Uterus (tissue), 2 donors: ENCODE measurements at regions not wholly inside any gene's neighbourhood (a gene's known extent, or its start where the extent isn't known, plus 50 kb on each side); places are given as distances from the start of the nearest gene placed in this dataset.

Experiments used
- POLR2A ChIP-seq, 2 donors: fragments of 450-650 bp; IDR thresholded peaks; one replicate each; pipeline ENCODE4 v1.6.1; 2016; ENCODE audit warnings: antibody characterized with exemption in 2 of 2, mild to moderate bottlenecking in 1 of 2, moderate library complexity in 1 of 2
- TF ChIP-seq, protein P1 (sequence below), 4 experiments: fragments of 200-600 bp in 2 of 4; fragments of 450-650 bp in 2 of 4; sonication (generic) in 2 of 4; IDR thresholded peaks; one replicate each; pipeline ENCODE4 v1.5.1; 2016 to 2019; ENCODE audit warnings: antibody characterized with exemption in 4 of 4, mild to moderate bottlenecking in 2 of 4, moderate library complexity in 1 of 4

DNA sequence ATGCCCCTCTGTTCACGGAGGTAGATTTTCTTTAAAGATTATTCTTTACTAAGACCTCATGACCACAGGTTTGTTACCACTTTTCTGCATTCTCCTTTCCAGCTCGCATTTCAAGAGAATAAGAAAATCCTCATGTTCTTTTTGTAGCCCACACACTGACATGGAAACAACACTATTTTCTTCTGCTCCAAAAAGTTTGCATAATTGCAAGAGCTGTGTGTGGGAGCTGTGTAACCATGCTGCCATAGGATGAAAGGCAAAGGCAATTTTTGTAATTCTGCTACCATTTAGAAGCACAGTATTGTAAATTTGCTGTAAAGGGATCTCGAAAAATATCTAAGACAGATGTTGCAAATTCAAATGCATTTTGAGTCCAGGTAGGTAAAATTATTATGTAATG is 302.4 kb upstream of the EMCN start:
- no peak for TF ChIP-seq POLR2A (IDR thresholded peaks at IDR 0.05)
- TF ChIP-seq, protein P1, sequence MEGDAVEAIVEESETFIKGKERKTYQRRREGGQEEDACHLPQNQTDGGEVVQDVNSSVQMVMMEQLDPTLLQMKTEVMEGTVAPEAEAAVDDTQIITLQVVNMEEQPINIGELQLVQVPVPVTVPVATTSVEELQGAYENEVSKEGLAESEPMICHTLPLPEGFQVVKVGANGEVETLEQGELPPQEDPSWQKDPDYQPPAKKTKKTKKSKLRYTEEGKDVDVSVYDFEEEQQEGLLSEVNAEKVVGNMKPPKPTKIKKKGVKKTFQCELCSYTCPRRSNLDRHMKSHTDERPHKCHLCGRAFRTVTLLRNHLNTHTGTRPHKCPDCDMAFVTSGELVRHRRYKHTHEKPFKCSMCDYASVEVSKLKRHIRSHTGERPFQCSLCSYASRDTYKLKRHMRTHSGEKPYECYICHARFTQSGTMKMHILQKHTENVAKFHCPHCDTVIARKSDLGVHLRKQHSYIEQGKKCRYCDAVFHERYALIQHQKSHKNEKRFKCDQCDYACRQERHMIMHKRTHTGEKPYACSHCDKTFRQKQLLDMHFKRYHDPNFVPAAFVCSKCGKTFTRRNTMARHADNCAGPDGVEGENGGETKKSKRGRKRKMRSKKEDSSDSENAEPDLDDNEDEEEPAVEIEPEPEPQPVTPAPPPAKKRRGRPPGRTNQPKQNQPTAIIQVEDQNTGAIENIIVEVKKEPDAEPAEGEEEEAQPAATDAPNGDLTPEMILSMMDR (IDR thresholded peaks at IDR 0.05) = no peak
